ENCODE measurements at regions not wholly inside any gene's neighbourhood (a gene's known extent, or its start where the extent isn't known, plus 50 kb on each side); places are given as distances from the start of the nearest gene placed in this dataset.
"Not testable (repeated sequence)": the region's sequence is repeated elsewhere in the genome, so short reads cannot be mapped to it uniquely, and the experiment has no call there.

GRCh38 chr10:38383800-38384199 lies 289.7 kb downstream of the ZNF37A start:
- not testable (repeated sequence) for TF ChIP-seq CTCF, POLR2A (IDR thresholded peaks at IDR 0.05)
